PFSK-1 (cell line): ENCODE measurements at regions not wholly inside any gene's neighbourhood (a gene's known extent, or its start where the extent isn't known, plus 50 kb on each side); places are given as distances from the start of the nearest gene placed in this dataset.

ENCODE experiments used
- FOXP2 ChIP-seq: optimal IDR thresholded peaks from 2 replicates; pipeline ENCODE3; 2011; ENCODE audit warnings: borderline replicate concordance, control low read depth, inconsistent platforms; ENCODE audit not compliant: insufficient read depth; ENCODE audit errors: extremely low read length, extremely low read depth
- POLR2AphosphoS5 ChIP-seq: IDR thresholded peaks from 2 replicates; pipeline ENCODE4 v1.6.1; 2012; ENCODE audit warnings: low read depth, mild to moderate bottlenecking, control low read depth, low read length, moderate library complexity
- SIN3A ChIP-seq: IDR thresholded peaks from 2 replicates; pipeline ENCODE4 v1.6.1; 2012; ENCODE audit warnings: mild to moderate bottlenecking, low read length, moderate library complexity, borderline replicate concordance; ENCODE audit not compliant: insufficient read depth
- TAF1 ChIP-seq: IDR thresholded peaks from 2 replicates; pipeline ENCODE4 v1.6.1; 2012; ENCODE audit warnings: low read length, control low read depth, borderline replicate concordance; ENCODE audit not compliant: insufficient read depth
- TF ChIP-seq, protein P1 (sequence below), 2 experiments: IDR thresholded peaks; 2 replicates each; pipeline versions ENCODE4 v1.6.1 to v1.8.0; 2011 to 2012; ENCODE audit warnings: low read depth in 2 of 2, low read length in 2 of 2, control low read depth in 1 of 2, inconsistent platforms in 1 of 2, mild to moderate bottlenecking in 1 of 2, moderate library complexity in 1 of 2; ENCODE audit not compliant: insufficient read depth in 1 of 2

DNA sequence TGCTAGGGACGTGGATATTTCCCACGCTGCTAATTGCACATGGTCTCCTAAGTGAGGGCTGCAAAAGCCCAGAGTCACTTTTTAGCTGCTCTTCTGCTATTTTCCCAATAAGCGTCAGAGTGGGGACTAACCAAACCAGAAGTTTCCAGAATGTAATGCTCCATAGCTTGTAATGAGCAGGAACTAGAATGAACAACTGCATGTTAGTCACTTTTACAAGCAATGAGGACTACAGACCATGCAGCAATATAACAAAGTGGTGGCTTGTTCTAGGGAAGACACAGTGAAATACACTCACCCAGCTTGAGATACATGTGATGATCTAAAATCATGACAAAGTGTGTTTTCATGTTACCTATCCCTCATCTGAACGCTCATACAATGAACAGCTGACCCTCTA, 314.1 kb upstream of the SGK1 start:
- TF ChIP-seq FOXP2 = no peak
- TF ChIP-seq SIN3A = no peak
- TF ChIP-seq, protein P1, sequence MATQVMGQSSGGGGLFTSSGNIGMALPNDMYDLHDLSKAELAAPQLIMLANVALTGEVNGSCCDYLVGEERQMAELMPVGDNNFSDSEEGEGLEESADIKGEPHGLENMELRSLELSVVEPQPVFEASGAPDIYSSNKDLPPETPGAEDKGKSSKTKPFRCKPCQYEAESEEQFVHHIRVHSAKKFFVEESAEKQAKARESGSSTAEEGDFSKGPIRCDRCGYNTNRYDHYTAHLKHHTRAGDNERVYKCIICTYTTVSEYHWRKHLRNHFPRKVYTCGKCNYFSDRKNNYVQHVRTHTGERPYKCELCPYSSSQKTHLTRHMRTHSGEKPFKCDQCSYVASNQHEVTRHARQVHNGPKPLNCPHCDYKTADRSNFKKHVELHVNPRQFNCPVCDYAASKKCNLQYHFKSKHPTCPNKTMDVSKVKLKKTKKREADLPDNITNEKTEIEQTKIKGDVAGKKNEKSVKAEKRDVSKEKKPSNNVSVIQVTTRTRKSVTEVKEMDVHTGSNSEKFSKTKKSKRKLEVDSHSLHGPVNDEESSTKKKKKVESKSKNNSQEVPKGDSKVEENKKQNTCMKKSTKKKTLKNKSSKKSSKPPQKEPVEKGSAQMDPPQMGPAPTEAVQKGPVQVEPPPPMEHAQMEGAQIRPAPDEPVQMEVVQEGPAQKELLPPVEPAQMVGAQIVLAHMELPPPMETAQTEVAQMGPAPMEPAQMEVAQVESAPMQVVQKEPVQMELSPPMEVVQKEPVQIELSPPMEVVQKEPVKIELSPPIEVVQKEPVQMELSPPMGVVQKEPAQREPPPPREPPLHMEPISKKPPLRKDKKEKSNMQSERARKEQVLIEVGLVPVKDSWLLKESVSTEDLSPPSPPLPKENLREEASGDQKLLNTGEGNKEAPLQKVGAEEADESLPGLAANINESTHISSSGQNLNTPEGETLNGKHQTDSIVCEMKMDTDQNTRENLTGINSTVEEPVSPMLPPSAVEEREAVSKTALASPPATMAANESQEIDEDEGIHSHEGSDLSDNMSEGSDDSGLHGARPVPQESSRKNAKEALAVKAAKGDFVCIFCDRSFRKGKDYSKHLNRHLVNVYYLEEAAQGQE (IDR thresholded peaks at IDR 0.05; ENCODE audit: insufficient read depth in 1 of 2, low read depth in 2 of 2, low read length in 2 of 2) = no peak
- TF ChIP-seq TAF1 = no peak
- TF ChIP-seq POLR2AphosphoS5 = no peak

DNA sequence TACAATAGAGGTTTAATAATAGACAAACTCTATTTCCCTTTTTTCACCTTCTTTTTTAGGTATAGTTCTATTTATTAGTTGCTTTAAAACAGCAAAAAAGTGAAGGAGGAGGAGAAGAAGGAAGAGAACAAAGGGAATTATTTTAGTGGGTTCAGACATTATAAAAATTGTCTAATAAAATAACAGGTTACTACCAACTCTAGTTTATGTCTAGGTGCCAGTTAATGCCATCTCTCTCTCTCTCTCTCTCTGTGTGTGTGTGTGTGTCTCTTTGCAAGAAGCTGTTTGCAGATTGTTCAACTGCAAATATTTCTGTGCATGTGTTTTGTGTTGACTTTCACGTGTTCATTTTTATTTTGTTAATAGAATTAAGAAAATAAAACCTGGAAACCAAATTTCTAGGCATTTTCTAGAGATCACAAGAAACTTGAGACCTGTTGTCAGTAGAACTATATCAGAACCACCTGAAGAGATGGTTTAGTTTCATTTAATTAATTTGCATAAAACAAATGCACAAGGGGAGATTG, 313.5 kb upstream of the SGK1 start:
- TF ChIP-seq POLR2AphosphoS5 (no peak), FOXP2 (no peak), SIN3A (no peak)

DNA sequence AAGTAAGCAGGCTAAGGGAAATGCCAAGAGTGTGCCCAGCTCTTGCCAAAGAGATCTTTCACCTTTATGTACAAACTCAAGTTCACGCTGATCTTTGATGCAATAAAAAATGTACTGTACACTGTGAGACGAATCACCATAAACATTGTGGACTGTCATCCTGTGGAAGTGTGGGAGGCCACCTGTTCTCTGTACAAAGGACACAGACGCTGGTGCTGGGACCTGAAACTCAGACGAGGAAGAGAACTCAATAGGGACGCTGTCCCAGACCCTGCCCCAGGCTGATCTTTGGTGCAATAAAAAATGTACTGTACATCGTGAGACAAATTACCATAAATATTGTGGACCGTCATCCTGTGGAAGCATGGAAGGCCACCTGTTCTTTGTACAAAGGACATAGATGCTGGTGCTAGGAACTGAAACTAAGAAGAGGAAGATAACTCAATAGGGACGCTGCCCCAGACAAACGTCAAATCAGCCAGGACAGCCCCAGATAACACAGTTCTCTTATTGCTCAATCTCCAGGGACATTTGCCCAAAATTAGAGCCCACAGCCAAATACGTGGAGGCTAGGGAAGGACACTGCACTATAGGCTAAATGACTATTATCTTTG, 312.7 kb upstream of the SGK1 start:
- TF ChIP-seq SIN3A = no peak
- no peak for TF ChIP-seq TAF1
- TF ChIP-seq, protein P1 (IDR thresholded peaks at IDR 0.05; ENCODE audit: insufficient read depth in 1 of 2, low read depth in 2 of 2, low read length in 2 of 2) = no peak
- TF ChIP-seq POLR2AphosphoS5 = no peak
- no peak for TF ChIP-seq FOXP2

DNA sequence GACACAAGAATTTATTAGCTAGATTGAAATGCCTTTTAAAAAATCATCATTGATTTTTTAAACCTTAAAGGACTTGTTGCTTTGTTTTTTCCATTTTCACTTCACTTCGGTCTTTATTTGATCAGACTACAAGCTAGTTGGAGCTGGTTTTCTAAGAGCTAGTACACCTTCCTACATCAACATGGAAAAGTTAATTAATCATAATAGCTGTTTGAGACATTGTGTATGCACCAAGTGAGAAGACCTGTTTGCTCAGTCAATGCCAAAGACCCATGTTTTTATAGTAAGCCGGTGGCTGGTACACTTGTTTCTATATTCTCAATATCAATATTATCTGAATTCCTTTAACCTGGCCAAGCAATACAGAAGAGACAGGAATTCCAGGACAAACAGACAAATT, 310.2 kb upstream of the SGK1 start:
- TF ChIP-seq POLR2AphosphoS5 (no peak), TAF1 (no peak), SIN3A (no peak), FOXP2 (no peak)
- TF ChIP-seq, protein P1 (IDR thresholded peaks at IDR 0.05; ENCODE audit: insufficient read depth in 1 of 2, low read depth in 2 of 2, low read length in 2 of 2) = no peak

DNA sequence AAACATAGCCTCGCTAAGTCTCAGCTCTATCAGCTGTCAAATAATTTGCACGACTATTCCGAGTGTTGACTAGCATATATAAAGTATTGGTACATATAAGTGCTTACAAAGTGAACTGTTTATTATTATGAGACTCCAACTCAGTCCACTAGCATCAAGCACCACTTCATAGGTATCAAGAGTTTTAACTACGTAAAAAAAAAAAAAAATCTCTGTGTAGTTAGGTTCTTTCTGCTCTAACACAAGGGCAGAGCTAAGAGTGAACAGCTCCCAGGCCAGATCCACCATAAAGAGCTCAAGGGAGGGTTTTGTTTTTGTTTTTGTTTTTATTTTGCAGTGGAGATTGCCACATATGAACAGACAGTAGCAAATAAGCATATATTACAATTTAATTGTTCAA, 309.8 kb upstream of the SGK1 start:
- TF ChIP-seq TAF1 = no peak
- no peak for TF ChIP-seq FOXP2
- no peak for TF ChIP-seq POLR2AphosphoS5
- TF ChIP-seq SIN3A = no peak
- TF ChIP-seq, protein P1 (IDR thresholded peaks at IDR 0.05; ENCODE audit: insufficient read depth in 1 of 2, low read depth in 2 of 2, low read length in 2 of 2) = no peak

DNA sequence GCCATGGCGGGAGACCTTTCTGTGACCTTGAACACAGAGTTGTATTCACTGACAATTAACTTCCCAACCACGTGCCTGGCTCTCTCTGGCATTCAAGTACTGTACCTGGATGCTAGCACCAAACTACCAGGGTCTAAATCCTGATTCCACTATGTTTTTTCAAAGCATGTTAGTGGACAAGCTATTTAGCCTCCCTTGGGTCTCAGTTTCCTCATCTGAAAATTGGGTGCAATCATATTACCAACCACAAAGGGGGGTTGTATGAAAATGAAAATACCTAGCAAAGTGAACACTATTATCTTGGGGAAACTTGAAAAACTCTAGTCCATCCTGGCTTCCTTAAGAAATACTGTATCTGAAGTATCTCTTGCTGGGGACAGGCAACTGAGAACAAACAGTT, 308.7 kb upstream of the SGK1 start:
- TF ChIP-seq SIN3A (no peak), TAF1 (no peak), POLR2AphosphoS5 (no peak), FOXP2 (no peak)
- TF ChIP-seq, protein P1 (IDR thresholded peaks at IDR 0.05; ENCODE audit: insufficient read depth in 1 of 2, low read depth in 2 of 2, low read length in 2 of 2) = no peak
